ENCODE measurements at regions not wholly inside any gene's neighbourhood (a gene's known extent, or its start where the extent isn't known, plus 50 kb on each side); places are given as distances from the start of the nearest gene placed in this dataset.

GRCh38 chr14:41377932-41378331, 228.7 kb upstream of the LRFN5 start:
- Histone ChIP-seq H3K9me3 (ENCODE audit: low read length) (peaks cover 66% of the 10 kb centered on the region), H3K9ac (ENCODE audit: insufficient read depth, low read depth, low read length) (no peak overlapping the region), H3K79me2 (ENCODE audit: insufficient read depth, low read length) (no peaks in the 10 kb centered on the region), H3K4me2 (ENCODE audit: low read depth, low read length) (no peak overlapping the region), H3K27me3 (ENCODE audit: control insufficient read depth in 1 of 2, insufficient read depth in 2 of 2, low read length in 2 of 2) (no peaks in the 10 kb centered on the region), H3K36me3 (replicated peaks in 1 of 2; ENCODE audit: control insufficient read depth in 1 of 2, insufficient read depth in 2 of 2, low read length in 2 of 2) (no peaks in the 10 kb centered on the region), H2AFZ (ENCODE audit: low read length) (no peak overlapping the region), H3K4me1 (ENCODE audit: insufficient read depth, low read length) (no peaks in the 10 kb centered on the region), H3K4me3 (replicated peaks in 1 of 3; ENCODE audit: insufficient read depth in 1 of 3, low read depth in 2 of 3, low read length in 3 of 3) (no peak overlapping the region), H3K27ac (ENCODE audit: extremely low read length, insufficient read depth, low read length) (no peak overlapping the region), H4K20me1 (ENCODE audit: insufficient read depth, low read length) (no peaks in the 10 kb centered on the region)
- BruUV-seq (replicated peaks) = no TSS peak
- in situ Hi-C loops (cut with HindIII; ENCODE audit: extremely low pct_ligation_motif_present, low pct_unique_long_range_greater_than_20kb) (no loop called here), intact Hi-C loops (cut with micrococcal nuclease; ENCODE audit: unreplicated experiment) (no loop called here)
- FAIRE-seq (no peak), DNase-seq (ENCODE audit: low spot score) (no peak), ATAC-seq (no peak)
- ChIA-PET POLR2A (no interaction called here), CTCF (ENCODE audit: low intra/inter-chr PET ratio, low total read pairs) (no interaction called here)
- WGBS (ENCODE audit: low lambda C conversion rate) = 3% methylated on average over 2 of the region's 2 CpGs
- no peak for TF ChIP-seq GPBP1L1 (CRISPR knock-in tag; IDR thresholded peaks at IDR 0.05)
- no peak for TF ChIP-seq ATF4 (CRISPR knock-in tag; IDR thresholded peaks at IDR 0.05)
- TF ChIP-seq ZNF552 (CRISPR knock-in tag; IDR thresholded peaks at IDR 0.05; ENCODE audit: borderline replicate concordance) = no peak
- no peak for TF ChIP-seq ATF2 (CRISPR knock-in tag; IDR thresholded peaks at IDR 0.05)
- TF ChIP-seq RXRA (CRISPR knock-in tag; IDR thresholded peaks at IDR 0.05) = no peak
- no peak for TF ChIP-seq ERF (CRISPR knock-in tag; IDR thresholded peaks at IDR 0.05)

Data from HepG2 (cell line).